Activated CD4-positive, alpha-beta T cell treated with anti-CD3 and anti-CD28 coated beads, Interleukin-2, amount 50 U/mL, for 1 hour (primary cell): ENCODE measurements at regions not wholly inside any gene's neighbourhood (a gene's known extent, or its start where the extent isn't known, plus 50 kb on each side); places are given as distances from the start of the nearest gene placed in this dataset.
"Not testable (repeated sequence)": the region's sequence is repeated elsewhere in the genome, so short reads cannot be mapped to it uniquely, and the experiment has no call there.

Source experiments
- DNase-seq: peaks from one replicate; pipeline ENCODE4 v3.0.0-alpha.2; 2020

DNA sequence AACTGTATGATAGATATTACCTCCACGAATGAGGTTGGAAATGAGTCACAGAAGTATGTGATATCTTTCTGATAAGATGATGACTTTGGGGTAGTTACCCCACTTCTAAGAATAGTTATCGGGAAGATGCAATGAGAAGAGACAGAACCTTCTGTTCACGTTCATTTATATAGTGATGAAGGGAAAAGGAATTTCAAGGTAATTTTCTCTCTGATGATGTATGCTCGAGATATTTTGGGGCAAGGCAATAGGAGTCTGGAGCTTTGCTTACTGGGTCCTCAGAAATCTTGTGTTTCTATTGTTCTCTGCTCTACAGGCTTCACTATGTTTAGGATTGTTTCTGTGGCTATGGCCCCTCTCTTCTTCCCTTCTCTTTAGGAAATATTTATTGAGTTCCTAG is 1389.6 kb downstream of the CDH8 start:
- no peak for DNase-seq

GRCh38 chr16:60645541-60645940 is 1390.7 kb downstream of the CDH8 start:
- no peak for DNase-seq

DNA sequence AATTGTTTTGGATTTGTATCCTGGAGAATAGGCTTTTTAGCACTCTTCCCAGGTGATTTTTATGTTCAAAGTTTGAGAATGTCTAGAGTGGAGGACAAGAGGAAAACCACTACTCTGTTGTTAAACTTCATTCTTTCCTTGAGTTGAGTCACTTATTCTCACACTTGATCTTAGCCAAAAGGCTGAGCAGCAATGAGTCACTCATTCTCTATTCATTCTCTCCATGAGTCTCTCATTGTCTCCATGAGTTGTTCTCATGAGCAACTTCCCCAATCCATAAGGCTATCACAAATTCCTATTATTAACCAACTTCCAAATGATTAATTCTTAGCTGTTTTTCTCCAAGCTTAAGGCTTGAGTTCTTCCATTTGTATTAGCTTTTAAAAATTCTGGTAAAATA is 1393.3 kb downstream of the CDH8 start:
- DNase-seq = no peak

DNA sequence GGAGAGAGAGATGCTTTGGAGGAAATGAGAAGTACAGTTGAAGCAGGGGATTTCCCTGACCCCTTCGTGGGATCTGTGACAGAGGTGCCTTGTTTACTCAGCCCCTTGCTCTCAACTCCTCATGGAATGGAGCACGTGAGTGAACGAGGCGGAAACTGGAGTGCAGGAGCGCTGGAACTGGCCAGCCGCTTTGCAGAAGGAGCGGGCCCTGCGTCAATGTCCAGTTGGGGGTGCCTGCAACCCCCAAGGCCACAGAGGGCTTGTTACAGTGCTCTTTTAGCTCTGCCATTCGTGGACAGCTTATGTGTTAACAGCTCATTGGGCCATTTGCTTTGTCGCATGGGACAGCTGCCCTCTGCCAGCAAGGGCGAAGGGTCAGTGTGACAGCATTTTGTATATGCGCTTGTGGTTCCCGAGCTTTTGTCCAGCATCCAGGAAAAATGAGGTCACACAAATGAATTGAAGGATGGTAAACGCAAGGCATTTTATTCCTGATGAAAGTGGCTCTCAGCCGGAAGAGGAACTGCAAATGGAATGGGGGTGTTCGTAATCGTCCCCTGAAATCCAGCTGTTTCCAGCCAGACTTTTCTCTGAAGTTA is 1395.1 kb downstream of the CDH8 start:
- no peak for DNase-seq

GRCh38 chr16:60640038-60640437 is 1396.2 kb downstream of the CDH8 start:
- no peak for DNase-seq

- not testable (repeated sequence) for DNase-seq
Observed at GRCh38 chr16:60636636-60637035, 1399.6 kb downstream of the CDH8 start.

DNA sequence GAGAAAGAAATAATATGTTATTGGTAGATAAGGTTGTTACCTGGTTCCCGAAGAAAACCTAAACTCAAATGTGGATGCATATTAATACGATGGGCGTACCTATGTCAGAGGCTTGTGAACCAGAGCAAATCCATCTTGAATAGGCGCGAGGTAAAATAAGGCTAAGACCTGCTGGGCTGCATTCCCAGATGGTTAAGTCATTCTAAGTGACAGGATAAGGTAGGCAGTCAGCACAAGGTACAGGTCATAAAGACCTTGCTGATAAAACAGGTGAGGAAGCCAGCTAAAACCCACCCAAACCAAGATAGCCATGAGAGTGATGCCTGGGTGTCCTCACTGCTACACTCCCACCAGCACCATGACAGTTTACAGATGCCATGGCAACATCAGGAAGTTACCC is 1400.1 kb downstream of the CDH8 start:
- DNase-seq = no peak

GRCh38 chr16:60635548-60635947 is 1400.7 kb downstream of the CDH8 start:
- no peak for DNase-seq

DNA sequence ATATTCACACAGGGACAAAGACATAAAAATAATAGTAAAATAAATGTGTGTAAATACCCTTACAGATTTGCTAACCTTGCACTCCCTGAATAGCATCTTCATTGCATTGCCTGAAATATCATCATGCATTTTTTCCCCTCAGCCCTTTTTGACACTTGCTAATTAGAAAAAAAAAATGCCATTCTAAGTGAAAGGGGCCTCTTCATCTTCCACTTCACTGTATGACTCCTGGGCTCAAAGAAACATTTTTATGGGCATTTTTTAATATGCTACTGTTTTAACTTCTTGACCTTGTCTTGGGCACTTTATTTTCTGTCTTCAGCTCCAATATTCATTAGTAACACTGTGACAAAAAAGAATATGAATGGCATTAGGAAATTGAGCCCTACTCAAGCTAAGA is 1424.4 kb downstream of the CDH8 start:
- DNase-seq = no peak

DNA sequence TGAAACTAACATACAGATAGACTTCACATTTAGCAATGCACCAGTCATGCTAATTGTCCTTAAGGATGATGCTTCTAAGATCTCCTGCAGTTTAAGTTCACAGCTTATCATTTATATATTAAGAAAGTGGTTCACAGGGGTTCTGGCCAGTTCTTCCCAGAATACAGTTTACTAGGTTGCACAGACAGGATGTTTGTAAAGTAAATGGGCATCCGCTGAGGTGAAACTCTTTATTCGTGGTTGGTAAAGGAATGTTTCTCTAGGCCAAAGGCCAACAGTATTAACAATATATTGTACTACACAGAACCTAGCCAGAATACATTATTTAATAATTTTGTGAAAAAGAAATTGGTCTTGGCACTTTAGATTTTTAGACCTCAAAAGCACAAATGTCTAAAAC is 1427.3 kb downstream of the CDH8 start:
- DNase-seq = no peak

- not testable (repeated sequence) for DNase-seq
Observed at GRCh38 chr16:60605652-60606051, 1430.6 kb downstream of the CDH8 start.

DNA sequence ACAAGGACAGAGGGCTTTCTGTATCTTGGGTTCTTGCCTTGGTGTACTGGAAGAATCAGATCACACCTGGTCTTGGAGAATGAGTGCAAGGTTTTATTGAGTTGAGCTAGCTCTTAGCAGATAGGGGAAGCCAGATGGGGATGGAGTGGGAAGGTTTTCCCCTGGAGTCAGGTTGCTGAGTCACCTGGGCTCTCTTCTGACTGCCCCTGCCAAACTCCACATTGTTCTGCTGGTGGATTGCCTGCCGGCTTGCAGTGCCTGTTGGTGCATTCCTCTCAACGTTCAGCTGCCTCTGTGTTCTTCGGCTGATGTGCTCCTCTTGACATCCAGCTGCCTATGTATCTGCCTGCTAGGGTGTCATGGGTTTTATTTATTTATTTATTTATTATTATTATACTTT is 1431.1 kb downstream of the CDH8 start:
- DNase-seq = no peak

DNA sequence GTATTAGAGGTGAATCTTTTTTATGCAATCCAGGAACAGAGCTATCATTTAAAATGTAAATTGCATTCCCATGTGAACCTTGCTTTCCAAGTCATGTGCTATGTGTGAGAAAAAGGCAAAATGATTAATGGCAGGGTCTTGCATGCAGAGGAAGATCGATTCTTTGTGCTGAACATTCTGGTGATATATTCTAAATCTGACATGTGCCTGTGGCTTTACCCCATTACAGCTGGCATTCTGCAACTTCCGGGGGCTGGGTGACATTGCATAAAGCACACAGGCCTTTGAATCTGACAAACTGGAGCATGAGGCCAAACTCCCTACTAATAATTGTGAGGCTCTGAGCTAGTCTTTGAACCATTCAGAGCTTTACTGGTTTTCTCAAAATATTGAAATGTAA is 1449.7 kb downstream of the CDH8 start:
- no peak for DNase-seq

DNA sequence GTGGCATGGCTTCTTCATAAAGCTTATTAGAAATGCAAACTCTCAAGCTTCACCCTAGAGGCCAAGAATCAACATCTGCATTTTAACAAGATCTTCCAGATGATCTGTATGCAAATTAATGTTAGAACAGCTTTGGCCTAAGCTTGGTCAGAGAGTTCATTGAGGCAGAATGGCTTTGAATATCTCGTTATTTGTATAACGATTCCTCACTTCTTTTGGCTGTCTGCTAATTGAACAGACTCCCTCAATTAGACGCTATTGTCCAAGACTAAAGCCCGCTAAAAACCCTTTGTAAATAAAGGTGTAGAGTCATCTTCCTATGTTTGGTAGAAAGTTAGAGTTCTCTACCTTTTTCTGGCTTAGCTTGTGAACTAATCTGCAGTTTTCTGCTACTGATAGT is 1453.7 kb downstream of the CDH8 start:
- DNase-seq = no peak

- no peak for DNase-seq
Observed at GRCh38 chr16:60566901-60567300, 1469.3 kb downstream of the CDH8 start.

DNA sequence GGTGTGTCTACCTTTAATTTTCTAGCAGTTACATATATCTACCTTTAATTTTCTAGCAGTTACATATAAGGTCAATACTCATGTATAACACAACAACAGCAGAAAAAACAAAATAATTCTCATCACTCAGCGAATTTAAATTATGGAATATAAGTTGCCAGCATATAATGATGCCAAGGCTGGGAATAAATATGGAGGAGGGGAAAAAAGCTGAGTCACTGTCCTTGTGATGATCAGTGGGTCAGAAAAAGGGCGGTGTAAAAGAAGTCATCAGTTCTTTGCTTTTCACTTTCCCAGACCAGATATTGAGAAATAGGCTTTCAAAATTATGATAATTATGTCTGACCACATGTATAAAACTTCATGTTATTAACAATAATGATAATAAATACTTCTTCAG is 1471.7 kb downstream of the CDH8 start:
- DNase-seq = no peak

GRCh38 chr16:60563166-60563565 is 1473.1 kb downstream of the CDH8 start:
- no peak for DNase-seq

- no peak for DNase-seq
Observed at GRCh38 chr16:60558936-60559335, 1477.3 kb downstream of the CDH8 start.

- DNase-seq = no peak
Observed at GRCh38 chr16:60553090-60553757, 1483.0 kb downstream of the CDH8 start.

- DNase-seq = no peak
Observed at GRCh38 chr16:60541535-60541934, 1494.7 kb downstream of the CDH8 start.

GRCh38 chr16:60510941-60511340 is 1525.3 kb downstream of the CDH8 start:
- DNase-seq = no peak

- no peak for DNase-seq
Observed at GRCh38 chr16:60510208-60510607, 1526.0 kb downstream of the CDH8 start.

GRCh38 chr16:60491273-60491672 is 1545.0 kb downstream of the CDH8 start:
- DNase-seq = no peak

DNA sequence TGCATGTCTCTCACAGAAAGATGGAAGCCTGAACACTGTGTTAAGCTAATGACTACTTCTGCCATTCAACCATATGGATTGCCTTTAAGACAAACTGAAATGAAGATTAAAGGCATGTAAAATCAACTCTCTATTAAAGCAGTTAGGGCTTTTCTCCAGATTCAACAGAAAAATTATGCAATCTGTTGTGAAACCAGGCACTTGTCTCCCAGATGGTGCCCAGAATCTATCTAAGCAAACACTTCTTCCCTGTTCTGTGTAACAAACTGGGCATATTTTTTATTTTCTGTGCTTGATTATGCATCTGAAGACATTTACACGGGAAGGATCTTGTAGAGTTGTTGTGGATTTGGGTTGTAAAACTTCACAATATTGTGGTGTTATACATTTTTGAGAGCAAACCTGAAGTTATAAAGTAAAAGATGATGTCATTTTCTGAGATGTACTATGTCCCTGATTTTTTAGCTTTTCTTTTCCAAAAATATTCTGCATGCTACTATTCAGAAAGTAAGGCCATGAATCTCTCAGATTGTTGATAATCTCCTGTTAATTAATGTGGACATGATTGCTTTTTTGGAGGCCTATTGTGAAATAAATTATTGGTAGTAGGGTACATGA is 1550.3 kb downstream of the CDH8 start:
- DNase-seq = no peak

DNA sequence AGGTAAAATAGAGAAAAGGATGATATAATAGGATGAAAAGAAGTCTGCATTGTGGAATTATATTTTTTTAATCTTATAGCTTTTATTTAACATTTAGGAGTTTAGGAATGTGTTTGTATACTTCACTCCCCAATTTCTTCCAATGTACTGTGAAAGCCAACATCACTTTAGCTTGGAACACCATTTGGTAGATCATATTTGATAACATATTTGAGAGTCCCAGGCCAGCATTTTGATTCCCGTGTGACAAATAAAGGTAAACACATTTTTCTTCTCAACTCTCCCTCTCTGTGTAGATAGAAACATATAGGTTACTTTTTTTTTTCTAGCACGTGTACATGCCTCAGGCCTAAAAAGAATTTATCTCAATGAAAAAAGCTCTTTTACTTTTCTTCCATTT is 1551.3 kb downstream of the CDH8 start:
- no peak for DNase-seq
